CD1c-positive myeloid dendritic cell (primary cell): ENCODE measurements at regions not wholly inside any gene's neighbourhood (a gene's known extent, or its start where the extent isn't known, plus 50 kb on each side); places are given as distances from the start of the nearest gene placed in this dataset.
"Not testable (repeated sequence)": the region's sequence is repeated elsewhere in the genome, so short reads cannot be mapped to it uniquely, and the experiment has no call there.

Experiments used
- DNase-seq: peaks from one replicate; pipeline ENCODE4 v3.0.0-alpha.2; 2016; ENCODE audit errors: extremely low spot score

GRCh38 chr12:31216479-31216878, 109.5 kb downstream of the SINHCAF start:
- DNase-seq = no peak

- no peak for DNase-seq
Measured at GRCh38 chr12:31217356-31218130, 108.4 kb downstream of the SINHCAF start.

GRCh38 chr12:31218203-31219025, 107.5 kb downstream of the SINHCAF start:
- DNase-seq = no peak

GRCh38 chr12:31219521-31219920, 106.4 kb downstream of the SINHCAF start:
- DNase-seq = no peak

GRCh38 chr12:31220061-31220460, 105.9 kb downstream of the SINHCAF start:
- no peak for DNase-seq

GRCh38 chr12:31220633-31221550, 105.1 kb downstream of the SINHCAF start:
- no peak for DNase-seq

- DNase-seq = no peak
Measured at GRCh38 chr12:31221551-31221945, 104.4 kb downstream of the SINHCAF start.

GRCh38 chr12:31222620-31223222, 103.2 kb downstream of the SINHCAF start:
- DNase-seq = no peak

GRCh38 chr12:31223640-31224039, 102.3 kb downstream of the SINHCAF start:
- DNase-seq = not testable (repeated sequence)

- no peak for DNase-seq
Measured at GRCh38 chr12:31224768-31225448, 101.0 kb downstream of the SINHCAF start.

GRCh38 chr12:31225656-31226535, 100.1 kb downstream of the SINHCAF start:
- no peak for DNase-seq

- DNase-seq = no peak
Measured at GRCh38 chr12:31226639-31227038, 99.3 kb downstream of the SINHCAF start.

- no peak for DNase-seq
Measured at GRCh38 chr12:31227401-31227981, 98.5 kb downstream of the SINHCAF start.

GRCh38 chr12:31228811-31229792, 96.8 kb downstream of the SINHCAF start:
- no peak for DNase-seq

- DNase-seq = no peak
Measured at GRCh38 chr12:31230004-31230403, 95.9 kb downstream of the SINHCAF start.
